SK-N-MC (cell line): ENCODE measurements at regions not wholly inside any gene's neighbourhood (a gene's known extent, or its start where the extent isn't known, plus 50 kb on each side); places are given as distances from the start of the nearest gene placed in this dataset.
"Not testable (repeated sequence)": the region's sequence is repeated elsewhere in the genome, so short reads cannot be mapped to it uniquely, and the experiment has no call there.

Experiments
- DNase-seq: peaks from one replicate; pipeline ENCODE4 v3.0.0-alpha.2; 2011; ENCODE audit warnings: low read depth, low spot score
- H3K27ac ChIP-seq: fragments of 200-600 bp; sonication (generic); 2 replicates; pipeline ENCODE4 v1.5.1; 2016; ENCODE audit warnings: mixed run types
- H3K36me3 ChIP-seq: fragments of 200-600 bp; sonication (generic); 2 replicates; pipeline ENCODE4 v1.6.1; 2017; ENCODE audit warnings: antibody characterized with exemption, low read length, mixed read lengths; ENCODE audit not compliant: insufficient read depth
- H3K4me3 ChIP-seq: fragments of 200-600 bp; sonication (generic); 2 replicates; pipeline ENCODE4 v1.5.1; 2016
- H3K9ac ChIP-seq: fragments of 200-600 bp; sonication (generic); 2 replicates; pipeline ENCODE4 v1.8.0; 2017; ENCODE audit warnings: mixed run types, mixed read lengths; ENCODE audit not compliant: insufficient read length
- H3K9me3 ChIP-seq: fragments of 200-600 bp; sonication (generic); 2 replicates; pipeline ENCODE4 v1.6.1; 2017; ENCODE audit warnings: low read depth, mild to moderate bottlenecking, antibody characterized with exemption, low read length, moderate library complexity, mixed read lengths
- EZH2 ChIP-seq: fragments of 200-600 bp; sonication (generic); IDR thresholded peaks from one replicate; pipeline ENCODE4 v1.6.1; 2017; ENCODE audit warnings: antibody characterized with exemption
- FOXP2 ChIP-seq: optimal IDR thresholded peaks from 2 replicates; pipeline ENCODE3; 2011; ENCODE audit warnings: mild to moderate bottlenecking, moderate library complexity; ENCODE audit not compliant: insufficient read depth; ENCODE audit errors: extremely low read length, control extremely low read depth
- POLR2AphosphoS5 ChIP-seq: IDR thresholded peaks from 2 replicates; pipeline ENCODE4 v1.6.1; 2012; ENCODE audit warnings: mild to moderate bottlenecking, low read depth, low read length, borderline replicate concordance

DNA sequence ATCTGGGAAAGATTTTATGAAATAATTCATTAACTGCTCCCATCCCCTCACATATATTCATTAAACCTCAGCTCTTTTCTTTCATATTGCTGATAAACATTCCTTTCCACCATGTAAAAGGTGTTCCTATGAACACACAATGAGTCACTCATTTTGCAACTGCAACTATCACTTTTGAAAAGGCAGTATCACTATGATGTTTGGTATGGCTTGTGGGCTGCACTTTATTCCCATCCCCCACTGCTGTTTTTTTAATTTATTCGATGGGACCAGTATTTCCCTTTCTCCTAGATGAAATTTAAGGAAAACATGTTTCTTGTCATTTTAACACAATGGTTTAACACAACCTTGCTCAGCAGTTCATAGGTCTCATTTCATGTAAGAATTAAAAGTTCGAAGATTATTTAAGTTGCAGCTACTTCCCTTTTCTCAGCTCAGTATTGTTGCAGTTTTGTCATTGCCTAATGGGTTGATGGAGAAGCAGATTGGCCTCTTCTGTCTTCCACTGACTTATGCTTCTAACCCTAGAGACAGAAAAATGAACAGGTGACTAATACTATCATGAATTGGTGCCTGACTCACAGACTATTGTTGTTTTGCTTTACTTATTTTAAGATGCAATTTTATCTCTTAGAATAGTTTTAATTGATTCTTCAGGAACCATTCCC lies 280.3 kb downstream of the ZPLD1 start:
- H3K27ac ChIP-seq = no peak overlapping the region
- no peak overlapping the region for H3K4me3 ChIP-seq
- TF ChIP-seq FOXP2 = no peak
- TF ChIP-seq POLR2AphosphoS5 = no peak
- no peak for TF ChIP-seq EZH2
- DNase-seq = no peak
- H3K9ac ChIP-seq = no peak overlapping the region
- H3K9me3 ChIP-seq = no peaks in the 10 kb centered on the region
- H3K36me3 ChIP-seq = no peaks in the 10 kb centered on the region

DNA sequence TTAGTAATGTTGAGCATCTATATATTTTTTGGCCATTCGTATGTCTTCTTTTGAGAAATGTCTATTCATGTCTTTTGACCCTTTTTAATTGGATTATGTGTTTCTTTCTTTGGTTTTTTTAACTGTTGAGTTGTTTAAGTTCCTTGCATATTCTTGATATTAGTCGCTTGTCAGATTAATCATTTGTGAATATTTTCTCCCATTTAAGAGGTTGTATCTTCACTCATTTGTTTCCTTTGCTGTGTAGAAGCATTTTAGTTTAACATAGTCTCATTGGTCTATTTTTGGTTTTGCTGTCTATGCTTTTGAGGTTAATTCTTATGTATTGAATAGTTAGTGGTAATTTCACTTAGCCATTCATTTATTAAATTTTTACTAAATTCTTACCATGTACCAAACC lies 283.8 kb downstream of the ZPLD1 start:
- TF ChIP-seq POLR2AphosphoS5 = no peak
- TF ChIP-seq EZH2 = no peak
- TF ChIP-seq FOXP2 = no peak
- Histone ChIP-seq H3K36me3 (no peaks in the 10 kb centered on the region), H3K27ac (no peak overlapping the region), H3K9me3 (no peaks in the 10 kb centered on the region), H3K4me3 (no peak overlapping the region), H3K9ac (no peak overlapping the region)
- DNase-seq = no peak

GRCh38 chr3:102722317-102722716 lies 287.5 kb downstream of the ZPLD1 start:
- Histone ChIP-seq H3K9me3 (no peaks in the 10 kb centered on the region), H3K9ac (no peak overlapping the region), H3K4me3 (no peak overlapping the region), H3K27ac (no peak overlapping the region), H3K36me3 (no peaks in the 10 kb centered on the region)
- no peak for DNase-seq
- TF ChIP-seq EZH2 (no peak), POLR2AphosphoS5 (no peak), FOXP2 (no peak)

GRCh38 chr3:102727340-102727739 lies 292.5 kb downstream of the ZPLD1 start:
- H3K9me3 ChIP-seq = no peaks in the 10 kb centered on the region
- no peak overlapping the region for H3K4me3 ChIP-seq
- DNase-seq = no peak
- TF ChIP-seq EZH2 = no peak
- TF ChIP-seq POLR2AphosphoS5 = no peak
- TF ChIP-seq FOXP2 = no peak
- H3K9ac ChIP-seq = no peak overlapping the region
- no peaks in the 10 kb centered on the region for H3K36me3 ChIP-seq
- H3K27ac ChIP-seq = no peak overlapping the region

DNA sequence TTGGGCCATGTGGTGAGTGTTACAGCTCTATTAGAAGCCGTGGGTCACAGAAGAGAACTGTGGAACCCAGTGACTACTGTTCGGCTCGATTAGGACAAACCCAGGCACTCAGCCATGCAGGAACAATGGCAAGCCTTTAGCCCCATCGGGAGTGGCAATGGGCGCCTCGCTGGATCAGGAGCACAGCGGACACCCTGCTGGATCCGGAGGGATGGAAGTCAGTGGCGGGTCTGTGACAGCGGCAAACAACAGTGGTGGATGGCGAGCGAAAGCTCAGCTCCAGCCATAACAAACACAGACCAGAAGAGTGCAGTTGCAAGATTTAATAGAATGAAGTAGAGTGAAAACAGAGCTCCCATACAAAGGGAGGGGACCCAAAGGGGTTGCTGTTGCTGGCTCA lies 297.8 kb downstream of the ZPLD1 start:
- not testable (repeated sequence) for H3K36me3 ChIP-seq, H3K9ac ChIP-seq, H3K27ac ChIP-seq, DNase-seq, H3K4me3 ChIP-seq, H3K9me3 ChIP-seq

DNA sequence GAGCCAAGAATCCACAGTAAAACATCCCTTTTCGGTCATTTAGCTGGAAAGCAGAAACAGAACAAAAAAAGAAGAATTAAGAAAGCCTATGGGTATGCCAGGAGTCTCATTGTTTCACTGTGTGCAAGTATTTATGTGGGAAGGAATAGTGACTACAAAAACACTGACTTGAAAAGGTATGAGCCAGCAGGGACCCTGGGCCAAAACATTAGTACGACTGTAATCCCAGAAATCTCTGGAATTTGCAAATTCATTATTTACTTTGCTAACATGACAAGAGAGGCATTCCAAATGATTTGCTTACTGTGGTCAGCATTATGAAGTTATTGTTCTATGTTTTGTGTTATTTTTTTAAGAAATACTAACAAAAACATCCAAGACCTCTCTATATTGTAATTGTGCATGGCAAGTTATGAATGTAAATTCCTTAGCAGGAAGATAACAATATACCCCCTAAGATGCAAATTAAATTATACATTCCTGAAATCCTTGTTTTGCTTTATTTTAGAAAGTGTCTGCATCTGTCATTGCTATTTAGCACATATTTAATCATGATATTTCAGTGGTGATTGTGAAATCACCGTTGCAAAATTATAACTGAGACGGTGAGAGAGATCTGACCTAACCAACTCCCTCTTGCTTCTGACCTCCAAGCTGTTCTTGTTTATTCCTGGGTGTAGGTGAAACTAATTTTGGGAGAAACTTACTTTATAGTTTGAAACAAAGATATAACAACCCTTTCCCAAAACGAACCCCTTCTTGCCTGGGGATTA lies 299.2 kb downstream of the ZPLD1 start:
- no peak for DNase-seq
- Histone ChIP-seq H3K9me3 (no peaks in the 10 kb centered on the region), H3K36me3 (no peaks in the 10 kb centered on the region), H3K27ac (no peak overlapping the region), H3K4me3 (no peak overlapping the region), H3K9ac (no peak overlapping the region)
- no peak for TF ChIP-seq POLR2AphosphoS5
- no peak for TF ChIP-seq EZH2
- no peak for TF ChIP-seq FOXP2

GRCh38 chr3:102735311-102735710 lies 300.5 kb downstream of the ZPLD1 start:
- Histone ChIP-seq H3K27ac (no peak overlapping the region), H3K4me3 (no peak overlapping the region)

GRCh38 chr3:102736288-102736974 lies 301.6 kb downstream of the ZPLD1 start:
- no peaks in the 10 kb centered on the region for H3K9me3 ChIP-seq
- TF ChIP-seq FOXP2 = no peak
- H3K4me3 ChIP-seq = no peak overlapping the region
- H3K27ac ChIP-seq = no peak overlapping the region
- no peaks in the 10 kb centered on the region for H3K36me3 ChIP-seq
- no peak for DNase-seq
- no peak overlapping the region for H3K9ac ChIP-seq

More at GRCh38 chr3:102735311-102735710, 300.5 kb downstream of the ZPLD1 start:
- DNase-seq = no peak
- Histone ChIP-seq H3K9me3 (no peaks in the 10 kb centered on the region), H3K36me3 (no peaks in the 10 kb centered on the region), H3K9ac (no peak overlapping the region)
- TF ChIP-seq EZH2 (no peak), FOXP2 (no peak), POLR2AphosphoS5 (no peak)

GRCh38 chr3:102736975-102737304 lies 302.1 kb downstream of the ZPLD1 start:
- no peak overlapping the region for H3K4me3 ChIP-seq

More at GRCh38 chr3:102736975-102737304, 302.1 kb downstream of the ZPLD1 start:
- H3K9ac ChIP-seq = no peak overlapping the region
- DNase-seq = no peak
- H3K36me3 ChIP-seq = no peaks in the 10 kb centered on the region
- TF ChIP-seq EZH2 (no peak), FOXP2 (no peak)
- H3K9me3 ChIP-seq = no peaks in the 10 kb centered on the region
- no peak overlapping the region for H3K27ac ChIP-seq
